RWPE1 (cell line): ENCODE measurements at regions not wholly inside any gene's neighbourhood (a gene's known extent, or its start where the extent isn't known, plus 50 kb on each side); places are given as distances from the start of the nearest gene placed in this dataset.

Experiments used
- CTCF ChIA-PET: fragments of 350-600 bp; sonication (Branson Sonifier 250); formaldehyde crosslinking; extraction: SDS; loops from one replicate; lab custom pipeline; 2021; lab: Yijun Ruan, JAX
- POLR2A ChIA-PET: fragments of 400-600 bp; formaldehyde crosslinking; extraction: SDS; loops from one replicate; lab custom pipeline; 2020; ENCODE audit warnings: antibody characterized with exemption; ENCODE audit not compliant: low non-redundant PET; lab: Yijun Ruan, JAX
- DNase-seq: peaks from one replicate; pipeline ENCODE4 v3.0.0; 2012; ENCODE audit warnings: low spot score
- H3K27ac ChIP-seq: fragments of 450-650 bp; 2 replicates; pipeline ENCODE4 v1.5.1; 2017
- CTCF ChIP-seq: fragments of 450-650 bp; conservative IDR thresholded peaks from 2 replicates; pipeline ENCODE4 v1.5.1; 2017; ENCODE audit warnings: low read depth, mild to moderate bottlenecking

DNA sequence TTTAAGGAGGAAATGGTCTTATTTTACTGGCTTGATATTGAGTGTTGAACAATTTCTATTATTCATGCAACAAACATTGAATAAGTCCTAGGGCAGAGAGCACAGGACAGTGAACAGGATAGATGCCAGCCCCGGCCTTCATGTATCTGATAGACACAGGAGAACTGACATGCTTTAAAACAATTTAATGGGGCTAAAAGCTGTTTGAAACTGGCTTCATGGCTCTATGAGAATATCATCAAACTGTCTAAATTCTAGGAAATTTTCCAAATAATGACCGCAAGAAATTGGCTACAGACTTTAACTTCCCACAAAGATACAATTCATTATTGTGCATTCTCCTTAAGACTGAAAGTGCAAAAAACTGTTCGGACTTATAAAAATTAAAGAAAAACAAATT lies 69.0 kb downstream of the ID4 start:
- no peak overlapping the region for H3K27ac ChIP-seq
- TF ChIP-seq CTCF, result no peak
- ChIA-PET POLR2A (no interaction called here), CTCF (no interaction called here)
- DNase-seq, result no peak

GRCh38 chr6:19911223-19911622 lies 74.1 kb downstream of the ID4 start:
- ChIA-PET POLR2A (no interaction called here), CTCF (no interaction called here)
- H3K27ac ChIP-seq, result no peak overlapping the region
- TF ChIP-seq CTCF, result no peak
- no peak for DNase-seq

GRCh38 chr6:19918436-19918835 lies 81.3 kb downstream of the ID4 start:
- ChIA-PET POLR2A (no interaction called here), CTCF (no interaction called here)
- H3K27ac ChIP-seq, result no peak overlapping the region
- TF ChIP-seq CTCF, result no peak
- DNase-seq, result no peak

DNA sequence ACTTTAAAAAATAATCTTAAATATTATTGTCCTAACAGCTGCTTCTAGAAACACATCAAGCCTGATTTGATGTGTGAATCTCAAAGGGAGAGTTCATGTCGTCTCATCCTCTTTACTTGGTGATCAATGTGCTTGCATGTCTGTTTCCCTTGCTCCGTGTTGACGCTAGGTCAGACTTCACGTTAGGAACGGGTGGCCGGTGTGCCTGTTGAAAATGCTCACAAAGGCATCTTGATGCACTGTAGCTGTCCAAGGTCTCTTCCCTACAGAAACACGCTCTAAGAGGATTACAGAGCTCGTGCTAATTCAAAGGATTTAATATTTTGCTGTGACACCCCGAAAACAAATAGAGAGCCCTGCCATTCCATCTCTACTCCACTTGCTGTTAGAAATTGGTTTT lies 84.6 kb downstream of the ID4 start:
- no peak for TF ChIP-seq CTCF
- ChIA-PET CTCF (no interaction called here), POLR2A (no interaction called here)
- no peak for DNase-seq
- no peak overlapping the region for H3K27ac ChIP-seq

DNA sequence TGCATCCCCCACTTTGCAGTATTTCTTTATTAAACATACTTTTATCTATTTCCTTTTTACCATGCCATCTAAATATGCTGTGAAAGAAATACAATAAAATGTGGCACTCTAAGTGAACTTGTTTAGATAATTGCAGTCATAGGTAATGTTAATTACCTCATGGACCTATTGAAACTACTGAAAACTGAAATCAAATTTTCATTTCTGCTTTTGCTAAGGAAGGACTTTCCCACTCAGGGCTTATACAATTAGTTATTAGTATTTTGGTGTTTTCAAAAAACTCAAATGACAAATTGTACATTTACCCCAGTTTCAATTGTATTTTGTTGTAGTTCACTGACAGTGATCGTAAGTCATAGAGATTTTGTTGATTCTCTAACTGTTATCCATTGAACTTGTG lies 88.4 kb downstream of the ID4 start:
- ChIA-PET CTCF (no interaction called here), POLR2A (no interaction called here)
- H3K27ac ChIP-seq, result no peak overlapping the region
- DNase-seq, result no peak
- no peak for TF ChIP-seq CTCF

DNA sequence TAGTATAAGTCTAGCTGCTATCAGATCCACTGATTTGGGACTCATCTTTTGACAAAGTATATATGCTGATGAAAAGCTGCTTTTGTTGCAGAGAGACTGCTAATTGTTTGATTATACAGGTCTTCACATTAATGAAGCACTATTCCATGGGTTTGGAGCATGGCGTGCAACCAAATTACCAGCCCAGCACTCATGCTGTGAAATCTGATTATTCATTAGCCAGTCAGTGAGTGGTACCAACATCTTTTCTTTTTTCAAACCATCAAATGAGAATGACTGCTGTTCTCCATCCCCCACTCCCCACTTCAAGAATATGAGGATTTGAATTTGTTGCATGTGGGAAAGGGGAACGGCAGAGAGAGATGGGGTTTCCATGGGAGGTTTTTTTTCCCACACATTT lies 91.3 kb downstream of the ID4 start:
- ChIA-PET CTCF (no interaction called here), POLR2A (no interaction called here)
- no peak for DNase-seq
- H3K27ac ChIP-seq, result no peak overlapping the region
- no peak for TF ChIP-seq CTCF

- no peak for TF ChIP-seq CTCF
- ChIA-PET POLR2A (no interaction called here), CTCF (no interaction called here)
- no peak for DNase-seq
- no peak overlapping the region for H3K27ac ChIP-seq
Observed at GRCh38 chr6:19929312-19929711, 92.1 kb downstream of the ID4 start.
